ENCODE measurements at regions not wholly inside any gene's neighbourhood (a gene's known extent, or its start where the extent isn't known, plus 50 kb on each side); places are given as distances from the start of the nearest gene placed in this dataset.

DNA sequence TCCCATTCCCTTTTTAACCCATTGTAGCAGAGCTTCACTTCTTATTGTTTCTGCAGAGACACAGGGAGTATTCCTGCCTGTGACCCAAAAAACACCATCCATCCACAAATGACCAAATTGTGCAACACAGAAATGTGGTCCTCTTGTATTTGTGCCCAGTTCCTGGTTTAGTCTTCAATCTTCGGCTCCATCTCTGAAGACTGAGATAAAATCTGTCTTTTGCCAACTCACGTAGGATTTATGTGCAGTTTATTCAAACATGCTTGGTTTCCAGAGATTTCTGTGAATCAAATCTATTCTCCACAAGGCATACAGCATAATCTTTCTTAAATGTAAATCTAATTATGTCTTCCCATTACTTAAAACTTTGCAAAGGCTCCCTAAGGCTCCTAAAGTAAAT lies 307.0 kb downstream of the AASDHPPT start:
- intact Hi-C loops (cut with micrococcal nuclease; ENCODE audit: unreplicated experiment): no loop called here
- DNase-seq (ENCODE audit: low read depth, low spot score): no peak
- Histone ChIP-seq H3K4me3 (ENCODE audit: low read depth in 2 of 2, low read length in 2 of 2) (no peak overlapping the region), H3K4me1 (ENCODE audit: control insufficient read depth, insufficient read depth, low read length) (no peaks in the 10 kb centered on the region), H3K27ac (ENCODE audit: low read length) (no peak overlapping the region), H3K9me3 (ENCODE audit: control insufficient read depth, insufficient read depth, low read depth, low read length) (no peaks in the 10 kb centered on the region; the same call in 1 of the 2 replicates), H3K36me3 (ENCODE audit: control insufficient read depth, insufficient read depth, low read length) (no peaks in the 10 kb centered on the region), H3K27me3 (ENCODE audit: control insufficient read depth, insufficient read depth, low read length) (no peaks in the 10 kb centered on the region)
- TF ChIP-seq SIN3A (IDR thresholded peaks at IDR 0.05; ENCODE audit: borderline replicate concordance, insufficient read depth, low read depth, low read length): no peak
- TF ChIP-seq, protein P1, sequence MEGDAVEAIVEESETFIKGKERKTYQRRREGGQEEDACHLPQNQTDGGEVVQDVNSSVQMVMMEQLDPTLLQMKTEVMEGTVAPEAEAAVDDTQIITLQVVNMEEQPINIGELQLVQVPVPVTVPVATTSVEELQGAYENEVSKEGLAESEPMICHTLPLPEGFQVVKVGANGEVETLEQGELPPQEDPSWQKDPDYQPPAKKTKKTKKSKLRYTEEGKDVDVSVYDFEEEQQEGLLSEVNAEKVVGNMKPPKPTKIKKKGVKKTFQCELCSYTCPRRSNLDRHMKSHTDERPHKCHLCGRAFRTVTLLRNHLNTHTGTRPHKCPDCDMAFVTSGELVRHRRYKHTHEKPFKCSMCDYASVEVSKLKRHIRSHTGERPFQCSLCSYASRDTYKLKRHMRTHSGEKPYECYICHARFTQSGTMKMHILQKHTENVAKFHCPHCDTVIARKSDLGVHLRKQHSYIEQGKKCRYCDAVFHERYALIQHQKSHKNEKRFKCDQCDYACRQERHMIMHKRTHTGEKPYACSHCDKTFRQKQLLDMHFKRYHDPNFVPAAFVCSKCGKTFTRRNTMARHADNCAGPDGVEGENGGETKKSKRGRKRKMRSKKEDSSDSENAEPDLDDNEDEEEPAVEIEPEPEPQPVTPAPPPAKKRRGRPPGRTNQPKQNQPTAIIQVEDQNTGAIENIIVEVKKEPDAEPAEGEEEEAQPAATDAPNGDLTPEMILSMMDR (IDR thresholded peaks at IDR 0.05): no peak
- TF ChIP-seq, protein P2, sequence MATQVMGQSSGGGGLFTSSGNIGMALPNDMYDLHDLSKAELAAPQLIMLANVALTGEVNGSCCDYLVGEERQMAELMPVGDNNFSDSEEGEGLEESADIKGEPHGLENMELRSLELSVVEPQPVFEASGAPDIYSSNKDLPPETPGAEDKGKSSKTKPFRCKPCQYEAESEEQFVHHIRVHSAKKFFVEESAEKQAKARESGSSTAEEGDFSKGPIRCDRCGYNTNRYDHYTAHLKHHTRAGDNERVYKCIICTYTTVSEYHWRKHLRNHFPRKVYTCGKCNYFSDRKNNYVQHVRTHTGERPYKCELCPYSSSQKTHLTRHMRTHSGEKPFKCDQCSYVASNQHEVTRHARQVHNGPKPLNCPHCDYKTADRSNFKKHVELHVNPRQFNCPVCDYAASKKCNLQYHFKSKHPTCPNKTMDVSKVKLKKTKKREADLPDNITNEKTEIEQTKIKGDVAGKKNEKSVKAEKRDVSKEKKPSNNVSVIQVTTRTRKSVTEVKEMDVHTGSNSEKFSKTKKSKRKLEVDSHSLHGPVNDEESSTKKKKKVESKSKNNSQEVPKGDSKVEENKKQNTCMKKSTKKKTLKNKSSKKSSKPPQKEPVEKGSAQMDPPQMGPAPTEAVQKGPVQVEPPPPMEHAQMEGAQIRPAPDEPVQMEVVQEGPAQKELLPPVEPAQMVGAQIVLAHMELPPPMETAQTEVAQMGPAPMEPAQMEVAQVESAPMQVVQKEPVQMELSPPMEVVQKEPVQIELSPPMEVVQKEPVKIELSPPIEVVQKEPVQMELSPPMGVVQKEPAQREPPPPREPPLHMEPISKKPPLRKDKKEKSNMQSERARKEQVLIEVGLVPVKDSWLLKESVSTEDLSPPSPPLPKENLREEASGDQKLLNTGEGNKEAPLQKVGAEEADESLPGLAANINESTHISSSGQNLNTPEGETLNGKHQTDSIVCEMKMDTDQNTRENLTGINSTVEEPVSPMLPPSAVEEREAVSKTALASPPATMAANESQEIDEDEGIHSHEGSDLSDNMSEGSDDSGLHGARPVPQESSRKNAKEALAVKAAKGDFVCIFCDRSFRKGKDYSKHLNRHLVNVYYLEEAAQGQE (IDR thresholded peaks at IDR 0.05; ENCODE audit: insufficient read depth in 1 of 2, low read depth in 2 of 2, low read length in 1 of 2): no peak
- TF ChIP-seq TCF7L2 (IDR thresholded peaks at IDR 0.05; ENCODE audit: low read depth, low read length): no peak
- no peak for TF ChIP-seq POLR2AphosphoS5 (IDR thresholded peaks at IDR 0.05; ENCODE audit: low read depth, low read length)
- no peak for ATAC-seq
- in situ Hi-C loops (cut with HindIII; ENCODE audit: low pct_unique_long_range_greater_than_20kb, low sequenced_read_pairs): no loop called here
- ChIA-PET POLR2A (no interaction called here), CTCF (no interaction called here)
- BruUV-seq (replicated peaks): no TSS peak

DNA sequence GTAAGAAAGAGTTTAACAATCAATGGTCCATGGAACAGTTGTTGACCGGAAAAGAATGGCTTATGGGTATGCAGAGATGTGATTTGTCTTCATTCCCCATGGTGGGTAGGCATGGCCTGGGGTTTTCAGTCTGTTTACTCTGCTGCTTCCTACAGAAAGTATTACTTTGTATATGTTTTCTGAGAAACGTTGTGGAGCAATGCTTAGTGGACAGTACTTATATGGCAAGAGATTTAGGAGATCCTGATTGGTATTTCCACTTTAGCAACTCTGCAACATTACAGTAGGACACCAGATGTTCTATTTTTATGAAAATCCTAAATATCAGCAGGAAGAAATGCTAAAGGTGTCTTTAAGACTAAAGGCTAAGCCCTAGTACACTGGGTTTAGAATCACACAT lies 309.1 kb downstream of the AASDHPPT start:
- Histone ChIP-seq H3K4me1 (ENCODE audit: control insufficient read depth, insufficient read depth, low read length) (no peaks in the 10 kb centered on the region), H3K4me3 (ENCODE audit: low read depth in 2 of 2, low read length in 2 of 2) (no peak overlapping the region), H3K36me3 (ENCODE audit: control insufficient read depth, insufficient read depth, low read length) (no peaks in the 10 kb centered on the region), H3K27ac (ENCODE audit: low read length) (no peak overlapping the region), H3K9me3 (ENCODE audit: control insufficient read depth, insufficient read depth, low read depth, low read length) (no peaks in the 10 kb centered on the region; the same call in 1 of the 2 replicates), H3K27me3 (ENCODE audit: control insufficient read depth, insufficient read depth, low read length) (no peaks in the 10 kb centered on the region)
- ATAC-seq (no peak), DNase-seq (ENCODE audit: low read depth, low spot score) (no peak)
- POLR2A ChIA-PET: no interaction called here
- TF ChIP-seq, protein P2 (IDR thresholded peaks at IDR 0.05; ENCODE audit: insufficient read depth in 1 of 2, low read depth in 2 of 2, low read length in 1 of 2): no peak
- no peak for TF ChIP-seq POLR2AphosphoS5 (IDR thresholded peaks at IDR 0.05; ENCODE audit: low read depth, low read length)
- TF ChIP-seq, protein P1 (IDR thresholded peaks at IDR 0.05): no peak
- no peak for TF ChIP-seq TCF7L2 (IDR thresholded peaks at IDR 0.05; ENCODE audit: low read depth, low read length)
- no peak for TF ChIP-seq SIN3A (IDR thresholded peaks at IDR 0.05; ENCODE audit: borderline replicate concordance, insufficient read depth, low read depth, low read length)
- no TSS peak for BruUV-seq (replicated peaks)
- intact Hi-C loops (cut with micrococcal nuclease; ENCODE audit: unreplicated experiment) (no loop called here), in situ Hi-C loops (cut with HindIII; ENCODE audit: low pct_unique_long_range_greater_than_20kb, low sequenced_read_pairs) (no loop called here)
- CTCF ChIA-PET: no interaction called here
